ENCODE measurements at regions not wholly inside any gene's neighbourhood (a gene's known extent, or its start where the extent isn't known, plus 50 kb on each side); places are given as distances from the start of the nearest gene placed in this dataset.
"Not testable (repeated sequence)": the region's sequence is repeated elsewhere in the genome, so short reads cannot be mapped to it uniquely, and the experiment has no call there.

DNA sequence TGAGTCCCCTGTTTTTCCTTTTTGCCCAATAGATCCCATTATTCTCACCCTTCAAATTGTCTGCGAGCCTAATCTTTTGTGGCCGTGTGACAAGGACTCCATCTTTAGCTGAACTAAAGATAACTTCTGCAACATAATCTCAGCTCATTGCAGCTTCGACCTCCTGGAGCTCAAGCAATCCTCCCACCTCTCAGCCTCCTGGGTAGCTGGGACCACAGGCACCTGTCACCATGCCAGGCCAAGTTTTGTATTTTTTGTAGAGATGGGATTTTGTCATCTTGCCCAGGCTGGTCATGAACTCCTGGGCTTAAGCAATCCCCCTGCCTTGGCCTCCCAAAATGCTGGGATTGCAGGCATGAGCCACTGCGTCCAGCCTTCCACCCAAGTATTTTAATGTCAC is 161.0 kb downstream of the GJA1 start:
- H3K27me3 Mint-ChIP-seq (ENCODE audit: low read depth in 2 of 2) = no peaks in the 10 kb centered on the region

GRCh38 chr6:121597654-121598053 is 162.2 kb downstream of the GJA1 start:
- no peak overlapping the region for H3K27ac Mint-ChIP-seq
- Histone ChIP-seq H3K9me3 (ENCODE audit: control insufficient read depth, insufficient read depth, low read length) (no peaks in the 10 kb centered on the region), H3K36me3 (ENCODE audit: control insufficient read depth, insufficient read depth, low read length) (no peaks in the 10 kb centered on the region), H3K27me3 (ENCODE audit: control insufficient read depth, insufficient read depth, low read length) (no peaks in the 10 kb centered on the region), H3K4me3 (ENCODE audit: low read length) (no peak overlapping the region), H3K27ac (ENCODE audit: low read length) (no peak overlapping the region), H3K4me1 (ENCODE audit: control insufficient read depth, insufficient read depth, low read length) (no peaks in the 10 kb centered on the region)
- no peak for TF ChIP-seq CTCF (IDR thresholded peaks at IDR 0.05)
- H3K4me1 Mint-ChIP-seq = no peaks in the 10 kb centered on the region
- no peaks in the 10 kb centered on the region for H3K36me3 Mint-ChIP-seq
- peaks cover 0 to 2% of the 10 kb centered on the region in 2 donors for H3K9me3 Mint-ChIP-seq
- H3K27me3 Mint-ChIP-seq (ENCODE audit: low read depth in 2 of 2) = no peaks in the 10 kb centered on the region
- ATAC-seq (no peak), DNase-seq (no peak)
- H3K4me3 Mint-ChIP-seq = no peak overlapping the region
- WGBS (ENCODE audit: insufficient coverage) = 100% methylated on average over 2 of the region's 3 CpGs
- intact Hi-C loops (cut with micrococcal nuclease) = no loop called here

More for the DNA sequence above, 161.0 kb downstream of the GJA1 start:
- DNase-seq (no peak), ATAC-seq (no peak)
- intact Hi-C loops (cut with micrococcal nuclease) = no loop called here
- no peaks in the 10 kb centered on the region for H3K36me3 Mint-ChIP-seq
- 91% methylated on average over 4 of the region's 4 CpGs for WGBS (ENCODE audit: insufficient coverage)
- no peak for TF ChIP-seq CTCF (IDR thresholded peaks at IDR 0.05)
- no peaks in the 10 kb centered on the region for H3K4me1 Mint-ChIP-seq
- H3K27ac Mint-ChIP-seq = no peak overlapping the region
- no peaks in the 10 kb centered on the region for H3K27me3 ChIP-seq (ENCODE audit: control insufficient read depth, insufficient read depth, low read length)
- H3K27ac ChIP-seq (ENCODE audit: low read length) = no peak overlapping the region
- H3K4me3 ChIP-seq (ENCODE audit: low read length) = no peak overlapping the region
- H3K4me3 Mint-ChIP-seq = no peak overlapping the region
- no peaks in the 10 kb centered on the region for H3K9me3 ChIP-seq (ENCODE audit: control insufficient read depth, insufficient read depth, low read length)
- no peaks in the 10 kb centered on the region for H3K9me3 Mint-ChIP-seq
- no peaks in the 10 kb centered on the region for H3K36me3 ChIP-seq (ENCODE audit: control insufficient read depth, insufficient read depth, low read length)
- H3K4me1 ChIP-seq (ENCODE audit: control insufficient read depth, insufficient read depth, low read length) = no peaks in the 10 kb centered on the region

GRCh38 chr6:121599331-121599730 is 163.9 kb downstream of the GJA1 start:
- H3K4me3 Mint-ChIP-seq; H3K36me3 Mint-ChIP-seq; ATAC-seq; DNase-seq; intact Hi-C loops (cut with micrococcal nuclease); H3K36me3 ChIP-seq (ENCODE audit: control insufficient read depth, insufficient read depth, low read length); H3K4me1 Mint-ChIP-seq; H3K27ac Mint-ChIP-seq; H3K9me3 Mint-ChIP-seq; H3K4me1 ChIP-seq (ENCODE audit: control insufficient read depth, insufficient read depth, low read length); H3K9me3 ChIP-seq (ENCODE audit: control insufficient read depth, insufficient read depth, low read length); H3K27me3 ChIP-seq (ENCODE audit: control insufficient read depth, insufficient read depth, low read length); H3K4me3 ChIP-seq (ENCODE audit: low read length); H3K27ac ChIP-seq (ENCODE audit: low read length); H3K27me3 Mint-ChIP-seq (ENCODE audit: low read depth in 2 of 2): not testable (repeated sequence)
- 89% methylated on average over 6 of the region's 6 CpGs for WGBS (ENCODE audit: insufficient coverage)

- TF ChIP-seq CTCF (IDR thresholded peaks at IDR 0.05) = no peak
- DNase-seq = no peak
- Histone ChIP-seq H3K36me3 (ENCODE audit: control insufficient read depth, insufficient read depth, low read length) (no peaks in the 10 kb centered on the region), H3K4me1 (ENCODE audit: control insufficient read depth, insufficient read depth, low read length) (no peaks in the 10 kb centered on the region), H3K4me3 (ENCODE audit: low read length) (no peak overlapping the region), H3K27me3 (ENCODE audit: control insufficient read depth, insufficient read depth, low read length) (no peaks in the 10 kb centered on the region), H3K9me3 (ENCODE audit: control insufficient read depth, insufficient read depth, low read length) (no peaks in the 10 kb centered on the region), H3K27ac (ENCODE audit: low read length) (no peak overlapping the region)
- intact Hi-C loops (cut with micrococcal nuclease) = no loop called here
- Mint-ChIP-seq H3K27me3 (ENCODE audit: low read depth in 2 of 2) (no peaks in the 10 kb centered on the region), H3K27ac (no peak overlapping the region), H3K4me1 (no peaks in the 10 kb centered on the region), H3K9me3 (peaks cover 0 to 4% of the 10 kb centered on the region in 2 donors), H3K36me3 (no peaks in the 10 kb centered on the region), H3K4me3 (no peak overlapping the region)
- no peak for ATAC-seq
- WGBS (ENCODE audit: insufficient coverage) = 98% methylated on average over 5 of the region's 6 CpGs
These were observed 165.1 kb downstream of the GJA1 start for GRCh38 chr6:121600389-121601168.
